ENCODE measurements at regions not wholly inside any gene's neighbourhood (a gene's known extent, or its start where the extent isn't known, plus 50 kb on each side); places are given as distances from the start of the nearest gene placed in this dataset.

DNA sequence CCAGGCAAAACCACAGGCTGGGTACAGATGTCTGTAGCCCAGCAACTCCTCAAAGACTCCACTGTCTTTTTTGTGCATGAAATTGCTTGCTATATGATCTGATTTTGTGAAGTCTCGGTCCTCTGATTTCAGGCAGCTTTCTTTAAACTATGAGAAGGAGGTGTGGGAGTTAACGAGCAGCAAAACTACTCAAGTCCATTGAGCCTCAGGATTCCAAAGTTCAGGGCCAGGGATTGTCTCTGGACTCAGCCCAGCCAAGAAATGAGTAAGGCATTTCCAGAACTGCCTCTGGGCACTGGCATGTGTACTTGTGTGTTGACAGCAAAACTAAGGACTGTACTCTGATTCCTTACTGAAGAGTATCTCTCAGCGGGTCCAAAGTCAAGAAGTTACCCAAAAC is 53.4 kb upstream of the GLIS3 start:
- H3K4me3 ChIP-seq (ENCODE audit: insufficient read depth, low read depth, low read length): no peak overlapping the region
- 83% methylated on average over 1 of the region's 3 CpGs; no CpG with 5 or more reads in 1 of the 2 experiments for WGBS, 2 experiments (ENCODE audit: extremely low coverage in 2 of 2, insufficient read length in 1 of 2)
- H2BK120ac ChIP-seq (ENCODE audit: low read depth, low read length): no peak overlapping the region
- no peak overlapping the region for H2AFZ ChIP-seq (replicated peaks; ENCODE audit: low read length, poor library complexity)
- H3K9ac ChIP-seq (ENCODE audit: low read depth, low read length): no peak overlapping the region
- H3K4ac ChIP-seq (ENCODE audit: low read depth, low read length): no peak overlapping the region
- ATAC-seq (ENCODE audit: low read depth) (no peak), DNase-seq (no peak)
- TF ChIP-seq MAFK (IDR thresholded peaks at IDR 0.05; ENCODE audit: low read depth, low read length): no peak
- TF ChIP-seq FOS (IDR thresholded peaks at IDR 0.05; ENCODE audit: low read depth, low read length): no peak
- no peak for TF ChIP-seq RCOR1 (IDR thresholded peaks at IDR 0.05; ENCODE audit: insufficient replicate concordance, low read length)
- TF ChIP-seq, protein P1, sequence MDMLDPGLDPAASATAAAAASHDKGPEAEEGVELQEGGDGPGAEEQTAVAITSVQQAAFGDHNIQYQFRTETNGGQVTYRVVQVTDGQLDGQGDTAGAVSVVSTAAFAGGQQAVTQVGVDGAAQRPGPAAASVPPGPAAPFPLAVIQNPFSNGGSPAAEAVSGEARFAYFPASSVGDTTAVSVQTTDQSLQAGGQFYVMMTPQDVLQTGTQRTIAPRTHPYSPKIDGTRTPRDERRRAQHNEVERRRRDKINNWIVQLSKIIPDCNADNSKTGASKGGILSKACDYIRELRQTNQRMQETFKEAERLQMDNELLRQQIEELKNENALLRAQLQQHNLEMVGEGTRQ (IDR thresholded peaks at IDR 0.05; ENCODE audit: low read depth, low read length): no peak
- no peak for TF ChIP-seq SMC3 (IDR thresholded peaks at IDR 0.05; ENCODE audit: low read depth, low read length)
- H3K79me1 ChIP-seq (ENCODE audit: low read depth in 1 of 2, low read length in 2 of 2): no peaks in the 10 kb centered on the region
- H2BK15ac ChIP-seq (ENCODE audit: low read depth, low read length): no peak overlapping the region
- no peaks in the 10 kb centered on the region for H3K4me1 ChIP-seq (ENCODE audit: control insufficient read depth, insufficient read depth, low read length)
- dilution Hi-C loops (cut with HindIII; ENCODE audit: low sequenced_read_pairs, unreplicated experiment): no loop called here
- in situ Hi-C loops (cut with MboI; ENCODE audit: low sequenced_read_pairs): loop anchor here (25.0 kb wide), 2 partner anchors 891 to 1116 kb away; no protein-coding TSS in a partner anchor
- POLR2A ChIA-PET (ENCODE audit: unreplicated experiment): no interaction called here
- H3K27ac ChIP-seq (ENCODE audit: insufficient read depth, low read length): no peak overlapping the region
- CTCF ChIA-PET: no interaction called here
- H2AK5ac ChIP-seq (ENCODE audit: low read depth, low read length): no peak overlapping the region
- no peak overlapping the region for H3K4me2 ChIP-seq (ENCODE audit: low read depth, low read length)
- H3K9me1 ChIP-seq (ENCODE audit: insufficient read depth, low read length): no peaks in the 10 kb centered on the region
- no peak overlapping the region for H3K14ac ChIP-seq (replicated peaks; ENCODE audit: low read depth, low read length)
- intact Hi-C loops (cut with micrococcal nuclease): no loop called here
- no peak overlapping the region for H3K18ac ChIP-seq (ENCODE audit: low read depth, low read length)
- H3K36me3 ChIP-seq (ENCODE audit: control insufficient read depth, insufficient read depth, low read length): no peaks in the 10 kb centered on the region
- no peak overlapping the region for H2BK5ac ChIP-seq (ENCODE audit: low read depth, low read length, poor library complexity, severe bottlenecking)
- no peak overlapping the region for H4K91ac ChIP-seq (ENCODE audit: insufficient read depth, low read depth, low read length)
- no peak overlapping the region for H4K5ac ChIP-seq (ENCODE audit: low read depth, low read length)
- BruUV-seq (replicated peaks): no TSS peak
- H3K9me3 ChIP-seq (ENCODE audit: control insufficient read depth, insufficient read depth, low read length): no peaks in the 10 kb centered on the region
- H3K27me3 ChIP-seq (ENCODE audit: control insufficient read depth, insufficient read depth, low read length): peaks cover 5% of the 10 kb centered on the region
- H4K8ac ChIP-seq (ENCODE audit: low read depth in 2 of 2, low read length in 2 of 2): no peak overlapping the region
- H2AK9ac ChIP-seq (replicated peaks; ENCODE audit: low read depth, low read length, poor library complexity): no peak overlapping the region
- H4K20me1 ChIP-seq (ENCODE audit: insufficient read depth, low read length): no peaks in the 10 kb centered on the region
- no peak overlapping the region for H2BK20ac ChIP-seq (ENCODE audit: low read depth, low read length)
- no peak overlapping the region for H3K56ac ChIP-seq (ENCODE audit: extremely low read depth, insufficient read depth, low read length)
- H3K23ac ChIP-seq (ENCODE audit: low read depth, low read length): no peak overlapping the region

Data from IMR-90 (cell line).